Spleen (tissue), 11 donors: ENCODE measurements at regions not wholly inside any gene's neighbourhood (a gene's known extent, or its start where the extent isn't known, plus 50 kb on each side); places are given as distances from the start of the nearest gene placed in this dataset.

Experiments used
- DNase-seq: peaks from one replicate; pipeline ENCODE4 v3.0.0-alpha.2; 2020
- H3K27ac ChIP-seq, 8 donors: fragments of 200-600 bp; sonication (generic) in 7 of 8; 1 replicate in 4 of 8; 2 replicates in 4 of 8; pipeline versions ENCODE4 v1.5.0 to v1.8.0; 2016 to 2021; ENCODE audit warnings: inconsistent platforms in 4 of 8, mild to moderate bottlenecking in 4 of 8, moderate library complexity in 1 of 8
- H3K27me3 ChIP-seq, 7 donors: fragments of 200-600 bp; sonication (generic) in 6 of 7; replicated peaks in 1 of 7; 1 replicate in 4 of 7; 2 replicates in 3 of 7; pipeline versions ENCODE4 v1.5.0 to v1.8.0; 2016 to 2021; ENCODE audit warnings: inconsistent platforms in 3 of 7, mild to moderate bottlenecking in 1 of 7
- H3K36me3 ChIP-seq, 6 donors: fragments of 200-600 bp; sonication (generic) in 5 of 6; 1 replicate in 4 of 6; 2 replicates in 2 of 6; pipeline versions ENCODE4 v1.5.0 to v1.8.0; 2016 to 2021; ENCODE audit warnings: inconsistent platforms in 2 of 6
- H3K4me1 ChIP-seq, 6 donors: fragments of 200-600 bp; sonication (generic) in 5 of 6; 1 replicate in 3 of 6; 2 replicates in 3 of 6; pipeline versions ENCODE4 v1.5.0 to v1.8.0; 2016 to 2021; ENCODE audit warnings: inconsistent platforms in 3 of 6
- H3K4me3 ChIP-seq, 8 donors: fragments of 200-600 bp; sonication (generic) in 7 of 8; 1 replicate in 4 of 8; 2 replicates in 4 of 8; pipeline versions ENCODE4 v1.5.0 to v1.8.0; 2016 to 2021; ENCODE audit warnings: inconsistent platforms in 4 of 8, mild to moderate bottlenecking in 4 of 8, moderate library complexity in 2 of 8
- H3K9me3 ChIP-seq, 8 donors: fragments of 200-600 bp; sonication (generic) in 7 of 8; 1 replicate in 4 of 8; 2 replicates in 4 of 8; pipeline versions ENCODE4 v1.5.0 to v1.8.0; 2016 to 2021; ENCODE audit warnings: inconsistent platforms in 4 of 8
- POLR2A ChIP-seq, 3 donors: fragments of 450-650 bp; IDR thresholded peaks; one replicate each; pipeline ENCODE4 v1.5.1; 2017; ENCODE audit warnings: antibody characterized with exemption in 3 of 3, mild to moderate bottlenecking in 1 of 3
- POLR2AphosphoS5 ChIP-seq, 3 donors: sonication (generic); formaldehyde crosslinking; IDR thresholded peaks; one replicate each; pipeline ENCODE4 v1.5.1; 2017; ENCODE audit warnings: antibody characterized with exemption in 3 of 3
- WGBS, 5 donors: extraction: QIAGEN DNeasy Blood & Tissue Kit in 3 of 5; methylation state at CpG; one replicate each; pipeline versions ENCODE4 v1.1.5 to v1.1.7; 2013 to 2018; 5-methylcytosine and 5-hydroxymethylcytosine counted together
- intact Hi-C: fragments of 100-400 bp; cut with DNase I; formaldehyde crosslinking; loops from one replicate; pipeline ENCODE4 v1.15.0; 2023; ENCODE audit warnings: low total_unique reads
- TF ChIP-seq, protein P1 (sequence below), 11 experiments: fragments of 200-600 bp in 7 of 11; fragments of 450-650 bp in 4 of 11; sonication (generic) in 4 of 11; IDR thresholded peaks in 8 of 11; conservative IDR thresholded peaks in 3 of 11; 1 replicate in 7 of 11; 2 replicates in 4 of 11; pipeline versions ENCODE4 v1.4.0 to v1.8.0; 2016 to 2021; ENCODE audit warnings: antibody characterized with exemption in 11 of 11, inconsistent platforms in 4 of 11, mild to moderate bottlenecking in 1 of 11
- donor health status: healthy with polysubstance abuse.
- donor health status: DM: no; HTN: no; CAD: no; lungs with moderate emphysema.
- donor health status: DM: no; HTN: no; CAD: no.
- donor health status: Bipolar disorder and iron deficiency.
- donor health status: healthy.
- donor health status: DM: no; HTN: no; CAD: no.
- donor health status: DM: yes; HTN: yes; CAD: no.

DNA sequence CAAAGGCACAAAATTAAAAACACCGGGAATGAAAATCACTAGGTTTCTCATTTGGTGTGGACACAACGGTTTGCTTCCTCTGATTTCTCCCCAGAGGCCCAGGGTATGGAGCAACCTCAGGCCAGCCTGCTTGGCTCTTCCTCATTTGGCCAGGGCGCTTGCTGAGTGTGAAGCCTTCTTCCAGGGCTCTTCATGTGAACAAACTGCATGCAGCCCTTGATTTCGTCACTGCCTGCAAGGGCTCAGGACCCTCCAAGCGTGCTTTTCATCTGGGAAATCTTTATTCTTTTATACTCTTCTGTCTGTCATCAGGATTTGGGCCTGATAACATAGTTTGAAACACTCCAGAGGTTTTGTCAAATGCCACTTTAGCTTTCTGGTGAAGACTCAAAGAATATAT lies 122.6 kb upstream of the KLF4 start:
- DNase-seq, result peak; percentile 87
- no peaks in the 10 kb centered on the region for H3K36me3 ChIP-seq
- H3K9me3 ChIP-seq, result no peaks in the 10 kb centered on the region
- WGBS, 5 donors, result 37 to 68% (median 54%) methylated on average over 5 of the region's 5 CpGs
- peaks cover 0 to 42% (median 14%) of the 10 kb centered on the region in 6 donors for H3K4me1 ChIP-seq
- H3K27me3 ChIP-seq, result no peaks in the 10 kb centered on the region
- H3K4me3 ChIP-seq, result no peak overlapping the region
- H3K27ac ChIP-seq, result peak overlapping the region in 3 of 8 donors; percentile 59 to 71 (median 59)
- intact Hi-C loops, result no loop called here
- TF ChIP-seq POLR2AphosphoS5 (IDR thresholded peaks at IDR 0.05), result peak in 1 of 3 donors; percentile 10
- TF ChIP-seq, protein P1, sequence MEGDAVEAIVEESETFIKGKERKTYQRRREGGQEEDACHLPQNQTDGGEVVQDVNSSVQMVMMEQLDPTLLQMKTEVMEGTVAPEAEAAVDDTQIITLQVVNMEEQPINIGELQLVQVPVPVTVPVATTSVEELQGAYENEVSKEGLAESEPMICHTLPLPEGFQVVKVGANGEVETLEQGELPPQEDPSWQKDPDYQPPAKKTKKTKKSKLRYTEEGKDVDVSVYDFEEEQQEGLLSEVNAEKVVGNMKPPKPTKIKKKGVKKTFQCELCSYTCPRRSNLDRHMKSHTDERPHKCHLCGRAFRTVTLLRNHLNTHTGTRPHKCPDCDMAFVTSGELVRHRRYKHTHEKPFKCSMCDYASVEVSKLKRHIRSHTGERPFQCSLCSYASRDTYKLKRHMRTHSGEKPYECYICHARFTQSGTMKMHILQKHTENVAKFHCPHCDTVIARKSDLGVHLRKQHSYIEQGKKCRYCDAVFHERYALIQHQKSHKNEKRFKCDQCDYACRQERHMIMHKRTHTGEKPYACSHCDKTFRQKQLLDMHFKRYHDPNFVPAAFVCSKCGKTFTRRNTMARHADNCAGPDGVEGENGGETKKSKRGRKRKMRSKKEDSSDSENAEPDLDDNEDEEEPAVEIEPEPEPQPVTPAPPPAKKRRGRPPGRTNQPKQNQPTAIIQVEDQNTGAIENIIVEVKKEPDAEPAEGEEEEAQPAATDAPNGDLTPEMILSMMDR (IDR thresholded peaks at IDR 0.05 in 8 of 11, conservative IDR thresholded peaks at IDR 0.05 in 3 of 11), result no peak

DNA sequence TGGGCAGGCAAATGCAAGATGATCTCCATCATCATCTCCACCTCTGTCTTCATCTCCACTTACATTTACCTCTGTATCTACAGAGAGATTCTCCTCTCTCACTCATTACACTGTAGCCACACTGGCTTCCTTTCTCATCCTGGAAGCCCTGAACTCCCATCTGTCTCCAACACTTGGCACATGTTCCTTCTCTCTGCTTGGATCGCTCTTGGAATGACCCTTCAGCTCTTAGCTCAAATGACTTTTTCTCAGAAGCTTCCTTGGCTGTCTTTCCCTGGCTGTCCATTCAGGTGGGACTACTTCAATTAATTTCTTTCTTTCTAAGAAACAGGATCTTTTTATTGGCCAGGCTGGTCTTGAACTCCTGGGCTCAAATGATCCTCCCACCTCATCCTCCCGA lies 120.0 kb upstream of the KLF4 start:
- 83 to 94% (median 85%) methylated on average over 2 of the region's 2 CpGs for WGBS, 5 donors
- H3K4me1 ChIP-seq, result peaks cover 0 to 28% (median 9%) of the 10 kb centered on the region in 6 donors
- no peak overlapping the region for H3K4me3 ChIP-seq
- TF ChIP-seq, protein P1 (IDR thresholded peaks at IDR 0.05 in 8 of 11, conservative IDR thresholded peaks at IDR 0.05 in 3 of 11), result no peak
- TF ChIP-seq POLR2A (IDR thresholded peaks at IDR 0.05) (no peak), POLR2AphosphoS5 (IDR thresholded peaks at IDR 0.05) (no peak)
- no peaks in the 10 kb centered on the region for H3K27me3 ChIP-seq
- DNase-seq, result no peak
- no peaks in the 10 kb centered on the region for H3K9me3 ChIP-seq
- intact Hi-C loops, result no loop called here
- H3K36me3 ChIP-seq, result no peaks in the 10 kb centered on the region
- no peak overlapping the region for H3K27ac ChIP-seq

DNA sequence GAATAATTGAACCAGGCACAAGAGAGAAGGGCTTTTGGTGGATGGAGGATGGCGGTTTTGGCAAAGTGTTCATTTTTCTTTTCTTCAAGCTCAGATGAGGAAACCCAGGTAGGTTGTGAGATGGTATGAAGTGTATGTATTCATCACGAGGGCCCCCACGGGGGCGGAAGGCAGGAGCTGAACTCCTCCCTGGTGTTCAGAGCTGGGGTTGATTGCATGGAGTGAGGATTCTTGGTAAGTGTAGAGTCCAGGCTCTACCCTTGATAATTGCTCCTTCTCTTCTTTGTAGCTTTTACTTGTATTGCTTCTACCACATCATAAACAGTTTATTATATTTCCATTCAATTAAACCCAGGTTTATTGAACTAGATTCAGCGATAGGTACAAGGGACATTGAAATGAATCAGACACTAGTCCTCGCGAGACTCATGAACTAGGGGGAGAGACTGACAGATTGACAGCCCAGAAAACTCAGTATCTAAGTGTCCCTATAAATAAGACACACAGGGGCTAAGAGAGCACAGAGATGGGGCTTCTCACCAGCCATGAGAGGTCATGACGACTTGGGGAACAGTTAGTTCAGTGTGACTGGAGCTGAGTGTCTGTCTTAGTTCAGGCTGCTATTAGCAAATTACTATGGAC lies 116.7 kb upstream of the KLF4 start:
- Histone ChIP-seq H3K9me3 (no peaks in the 10 kb centered on the region), H3K27me3 (no peaks in the 10 kb centered on the region), H3K4me3 (no peak overlapping the region), H3K4me1 (no peaks in the 10 kb centered on the region), H3K36me3 (no peaks in the 10 kb centered on the region), H3K27ac (no peak overlapping the region)
- no peak for DNase-seq
- TF ChIP-seq POLR2AphosphoS5 (IDR thresholded peaks at IDR 0.05) (no peak), POLR2A (IDR thresholded peaks at IDR 0.05) (no peak)
- TF ChIP-seq, protein P1 (IDR thresholded peaks at IDR 0.05 in 8 of 11, conservative IDR thresholded peaks at IDR 0.05 in 3 of 11), result no peak
- 79 to 98% (median 92%) methylated on average over 8 of the region's 8 CpGs for WGBS, 5 donors
- intact Hi-C loops, result no loop called here

DNA sequence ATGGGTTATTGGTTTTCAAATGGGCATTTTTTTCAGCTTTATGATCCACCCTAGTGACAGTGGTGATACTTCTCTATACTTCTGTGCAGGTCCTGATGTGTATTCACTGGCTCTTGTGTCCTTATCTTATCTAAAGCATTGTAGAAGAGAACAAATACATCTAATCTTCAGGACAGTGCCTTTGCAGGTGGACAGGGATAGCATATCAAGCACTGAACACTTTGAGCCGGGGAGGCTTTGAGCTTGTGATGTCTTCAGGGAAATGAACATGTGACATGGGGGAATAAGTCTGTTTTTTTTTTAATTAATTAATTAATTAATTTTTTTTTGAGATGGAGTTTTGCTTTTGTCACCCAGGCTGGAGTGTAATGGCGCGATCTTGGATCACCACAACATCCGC lies 115.5 kb upstream of the KLF4 start:
- H3K4me1 ChIP-seq, result peaks cover 0 to 3% (median 0%) of the 10 kb centered on the region in 6 donors
- no peak overlapping the region for H3K27ac ChIP-seq
- no peak for DNase-seq
- H3K36me3 ChIP-seq, result no peaks in the 10 kb centered on the region
- no peaks in the 10 kb centered on the region for H3K9me3 ChIP-seq
- no peak overlapping the region for H3K4me3 ChIP-seq
- intact Hi-C loops, result no loop called here
- TF ChIP-seq, protein P1 (IDR thresholded peaks at IDR 0.05 in 8 of 11, conservative IDR thresholded peaks at IDR 0.05 in 3 of 11), result no peak
- TF ChIP-seq POLR2A (IDR thresholded peaks at IDR 0.05) (no peak), POLR2AphosphoS5 (IDR thresholded peaks at IDR 0.05) (no peak)
- WGBS, 5 donors, result 75 to 97% (median 96%) methylated on average over 4 of the region's 4 CpGs
- H3K27me3 ChIP-seq, result no peaks in the 10 kb centered on the region
